H9 (cell line): ENCODE measurements at regions not wholly inside any gene's neighbourhood (a gene's known extent, or its start where the extent isn't known, plus 50 kb on each side); places are given as distances from the start of the nearest gene placed in this dataset.

ENCODE experiments used
- DNase-seq: peaks from one replicate; pipeline ENCODE4 v3.0.0-alpha.2; 2017
- H2AFZ ChIP-seq: one replicate; pipeline ENCODE4 v1.6.1; 2013; ENCODE audit warnings: mild to moderate bottlenecking, low read length, control low read depth, moderate library complexity
- H2AK5ac ChIP-seq: 2 replicates; pipeline ENCODE4 v1.6.1; 2013; ENCODE audit warnings: low read length, control low read depth, mixed read lengths; ENCODE audit not compliant: insufficient read length
- H2BK120ac ChIP-seq: one replicate; pipeline ENCODE4 v1.6.1; 2013; ENCODE audit warnings: low read depth, mild to moderate bottlenecking, low read length, control low read depth, inconsistent platforms; ENCODE audit not compliant: poor library complexity, severe bottlenecking
- H2BK12ac ChIP-seq: 2 replicates; pipeline ENCODE4 v1.6.1; 2013; ENCODE audit warnings: low read length, control low read depth, mixed read lengths, low read depth; ENCODE audit not compliant: insufficient read length
- H2BK15ac ChIP-seq: 2 replicates; pipeline ENCODE4 v1.6.1; 2013; ENCODE audit warnings: low read depth, low read length, control low read depth
- H2BK20ac ChIP-seq: one replicate; pipeline ENCODE4 v1.6.1; 2013; ENCODE audit warnings: low read depth, mild to moderate bottlenecking, low read length, control low read depth, inconsistent platforms; ENCODE audit not compliant: poor library complexity, severe bottlenecking
- H2BK5ac ChIP-seq: 2 replicates; pipeline ENCODE4 v1.6.1; 2013; ENCODE audit warnings: low read length, control low read depth, mixed read lengths; ENCODE audit not compliant: insufficient read length
- H3K14ac ChIP-seq: 2 replicates; pipeline ENCODE4 v1.6.1; 2013; ENCODE audit warnings: low read length, control low read depth; ENCODE audit not compliant: insufficient read depth
- H3K18ac ChIP-seq: 2 replicates; pipeline ENCODE4 v1.6.1; 2013; ENCODE audit warnings: low read depth, mild to moderate bottlenecking, mixed read lengths, low read length, control low read depth; ENCODE audit not compliant: insufficient read length
- H3K23ac ChIP-seq: 2 replicates; pipeline ENCODE4 v1.6.1; 2013; ENCODE audit warnings: low read length, control low read depth, mixed read lengths, low read depth; ENCODE audit not compliant: insufficient read length
- H3K23me2 ChIP-seq: 2 replicates; pipeline ENCODE4 v1.6.1; 2013; ENCODE audit warnings: low read depth, mild to moderate bottlenecking, mixed read lengths, low read length, control low read depth; ENCODE audit not compliant: insufficient read length, poor library complexity, severe bottlenecking
- H3K27ac ChIP-seq: 2 replicates; pipeline ENCODE4 v1.5.1; 2013; ENCODE audit warnings: low read length, control low read depth, mixed read lengths, low read depth; ENCODE audit not compliant: insufficient read length
- H3K27me3 ChIP-seq: 2 replicates; pipeline ENCODE4 v1.6.1; 2013; ENCODE audit warnings: low read length, control low read depth, inconsistent platforms; ENCODE audit not compliant: insufficient read depth
- H3K4ac ChIP-seq: 2 replicates; pipeline ENCODE4 v1.6.1; 2013; ENCODE audit warnings: low read depth, mild to moderate bottlenecking, control low read depth, inconsistent platforms, low read length, moderate library complexity
- H3K4me1 ChIP-seq: 2 replicates; pipeline ENCODE4 v1.6.1; 2013; ENCODE audit warnings: low read length, control low read depth, inconsistent platforms; ENCODE audit not compliant: insufficient read depth
- H3K4me2 ChIP-seq: 2 replicates; pipeline ENCODE4 v1.6.1; 2013; ENCODE audit warnings: low read length, control low read depth, mixed read lengths; ENCODE audit not compliant: insufficient read length, insufficient read depth
- H3K56ac ChIP-seq: 2 replicates; pipeline ENCODE4 v1.6.1; 2013; ENCODE audit warnings: low read depth, mild to moderate bottlenecking, mixed read lengths, low read length, control low read depth; ENCODE audit not compliant: insufficient read length
- H3K79me1 ChIP-seq: 2 replicates; pipeline ENCODE4 v1.6.1; 2013; ENCODE audit warnings: low read depth, mild to moderate bottlenecking, moderate library complexity, low read length, control low read depth, inconsistent platforms; ENCODE audit not compliant: insufficient read depth, poor library complexity, severe bottlenecking
- H3K79me2 ChIP-seq: 2 replicates; pipeline ENCODE4 v1.6.1; 2013; ENCODE audit warnings: low read length, control low read depth, inconsistent platforms; ENCODE audit not compliant: insufficient read depth
- H3K9ac ChIP-seq: 2 replicates; pipeline ENCODE4 v1.6.1; 2013; ENCODE audit warnings: low read length, control low read depth, mixed read lengths; ENCODE audit not compliant: insufficient read length; ENCODE audit errors: extremely low read depth
- H3K9me3 ChIP-seq: one replicate; pipeline ENCODE4 v1.6.1; 2013; ENCODE audit warnings: low read depth, low read length, inconsistent platforms; ENCODE audit not compliant: control insufficient read depth
- H3T11ph ChIP-seq: one replicate; pipeline ENCODE4 v1.6.1; 2013; ENCODE audit warnings: mild to moderate bottlenecking, low read length, control low read depth, inconsistent platforms
- H4K20me1 ChIP-seq: one replicate; pipeline ENCODE4 v1.6.1; 2013; ENCODE audit not compliant: control insufficient read depth, insufficient read length, insufficient read depth
- H4K5ac ChIP-seq: 2 replicates; pipeline ENCODE4 v1.6.1; 2013; ENCODE audit warnings: low read depth, mild to moderate bottlenecking, mixed read lengths, low read length, control low read depth; ENCODE audit not compliant: insufficient read length
- H4K8ac ChIP-seq: replicated peaks from 2 replicates; pipeline ENCODE4 v1.6.1; 2013; ENCODE audit warnings: low read length, control low read depth, mixed read lengths, low read depth; ENCODE audit not compliant: insufficient read length
- H4K91ac ChIP-seq: 2 replicates; pipeline ENCODE4 v1.6.1; 2013; ENCODE audit warnings: low read depth, mild to moderate bottlenecking, moderate library complexity, mixed read lengths, low read length, control low read depth; ENCODE audit not compliant: insufficient read length
- H3K27ac Mint-ChIP-seq, 3 experiments: 2 replicates in 2 of 3; 3 replicates in 1 of 3; pipeline ENCODE4 v1.8.0; 2020 to 2021; ENCODE audit warnings: mixed read lengths in 3 of 3, mild to moderate bottlenecking in 1 of 3, moderate library complexity in 1 of 3
- H3K27me3 Mint-ChIP-seq: 2 replicates; pipeline ENCODE4 v1.8.0; 2021; ENCODE audit warnings: low read depth, mild to moderate bottlenecking, moderate library complexity, mixed read lengths
- H3K36me3 Mint-ChIP-seq, 3 experiments: 2 replicates in 2 of 3; 3 replicates in 1 of 3; pipeline ENCODE4 v1.8.0; 2020 to 2021; ENCODE audit warnings: low read depth in 3 of 3, mixed read lengths in 3 of 3; ENCODE audit not compliant: insufficient read depth in 1 of 3
- H3K4me1 Mint-ChIP-seq, 2 experiments: 2 replicates each; pipeline ENCODE4 v1.8.0; 2020; ENCODE audit warnings: mixed read lengths in 2 of 2
- H3K4me3 Mint-ChIP-seq, 2 experiments: 2 replicates in 1 of 2; 3 replicates in 1 of 2; pipeline ENCODE4 v1.8.0; 2020 to 2021; ENCODE audit warnings: mild to moderate bottlenecking in 2 of 2, mixed read lengths in 2 of 2, moderate library complexity in 1 of 2
- H3K9me3 Mint-ChIP-seq, 2 experiments: 2 replicates in 1 of 2; 3 replicates in 1 of 2; pipeline ENCODE4 v1.8.0; 2020; ENCODE audit warnings: mild to moderate bottlenecking in 2 of 2, mixed read lengths in 2 of 2, moderate library complexity in 1 of 2
- WGBS: extraction: QIAGEN DNeasy Blood & Tissue Kit; methylation state at CpG from one replicate; pipeline ENCODE4 v1.1.7; 2013; ENCODE audit warnings: missing lambda C conversion rate, low lambda C conversion rate, mixed read lengths; ENCODE audit not compliant: insufficient read length; ENCODE audit errors: extremely low coverage; 5-methylcytosine and 5-hydroxymethylcytosine counted together
- TF ChIP-seq, protein P1 (sequence below): fragments of 200-600 bp; sonication (generic); conservative IDR thresholded peaks from 3 replicates; pipeline ENCODE4 v1.8.0; 2021; ENCODE audit warnings: antibody characterized with exemption, mild to moderate bottlenecking

GRCh38 chr18:70459251-70459650 lies 170.4 kb downstream of the SOCS6 start:
- Histone ChIP-seq H3K14ac (no peak overlapping the region), H3K79me1 (no peaks in the 10 kb centered on the region), H2AFZ (no peak overlapping the region), H3K4me2 (no peak overlapping the region), H3K23me2 (no peaks in the 10 kb centered on the region), H2BK20ac (no peak overlapping the region), H4K8ac (no peak overlapping the region), H3K27me3 (no peaks in the 10 kb centered on the region), H3K4ac (no peak overlapping the region), H2BK5ac (no peak overlapping the region), H3K9ac (no peak overlapping the region), H3K18ac (no peak overlapping the region), H2AK5ac (no peak overlapping the region), H4K91ac (no peak overlapping the region), H3K56ac (no peak overlapping the region), H3T11ph (no peak overlapping the region), H3K79me2 (no peaks in the 10 kb centered on the region), H3K23ac (no peak overlapping the region), H2BK15ac (no peak overlapping the region), H2BK12ac (no peak overlapping the region), H3K4me1 (no peaks in the 10 kb centered on the region), H2BK120ac (no peak overlapping the region), H3K27ac (no peak overlapping the region), H4K5ac (no peak overlapping the region), H3K9me3 (no peaks in the 10 kb centered on the region), H4K20me1 (no peaks in the 10 kb centered on the region)
- Mint-ChIP-seq H3K4me1 (peaks cover 13 to 15% of the 10 kb centered on the region in 2 experiments), H3K27ac (no peak overlapping the region), H3K36me3 (no peaks in the 10 kb centered on the region), H3K27me3 (peaks cover 2% of the 10 kb centered on the region), H3K9me3 (no peaks in the 10 kb centered on the region), H3K4me3 (no peak overlapping the region)
- TF ChIP-seq, protein P1, sequence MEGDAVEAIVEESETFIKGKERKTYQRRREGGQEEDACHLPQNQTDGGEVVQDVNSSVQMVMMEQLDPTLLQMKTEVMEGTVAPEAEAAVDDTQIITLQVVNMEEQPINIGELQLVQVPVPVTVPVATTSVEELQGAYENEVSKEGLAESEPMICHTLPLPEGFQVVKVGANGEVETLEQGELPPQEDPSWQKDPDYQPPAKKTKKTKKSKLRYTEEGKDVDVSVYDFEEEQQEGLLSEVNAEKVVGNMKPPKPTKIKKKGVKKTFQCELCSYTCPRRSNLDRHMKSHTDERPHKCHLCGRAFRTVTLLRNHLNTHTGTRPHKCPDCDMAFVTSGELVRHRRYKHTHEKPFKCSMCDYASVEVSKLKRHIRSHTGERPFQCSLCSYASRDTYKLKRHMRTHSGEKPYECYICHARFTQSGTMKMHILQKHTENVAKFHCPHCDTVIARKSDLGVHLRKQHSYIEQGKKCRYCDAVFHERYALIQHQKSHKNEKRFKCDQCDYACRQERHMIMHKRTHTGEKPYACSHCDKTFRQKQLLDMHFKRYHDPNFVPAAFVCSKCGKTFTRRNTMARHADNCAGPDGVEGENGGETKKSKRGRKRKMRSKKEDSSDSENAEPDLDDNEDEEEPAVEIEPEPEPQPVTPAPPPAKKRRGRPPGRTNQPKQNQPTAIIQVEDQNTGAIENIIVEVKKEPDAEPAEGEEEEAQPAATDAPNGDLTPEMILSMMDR, result no peak
- DNase-seq, result no peak
- no CpG with 5 or more reads among the region's 4 CpGs for WGBS
